Trophoblast cell (in vitro differentiated cells and primary cell): ENCODE measurements at regions not wholly inside any gene's neighbourhood (a gene's known extent, or its start where the extent isn't known, plus 50 kb on each side); places are given as distances from the start of the nearest gene placed in this dataset.
"Not testable (repeated sequence)": the region's sequence is repeated elsewhere in the genome, so short reads cannot be mapped to it uniquely, and the experiment has no call there.

Experiments
- DNase-seq, 2 donors: peaks; one replicate each; pipeline ENCODE4 v3.0.0-alpha.2; 2016
- H2AFZ ChIP-seq: 2 replicates; pipeline ENCODE4 v1.6.1; 2013; ENCODE audit warnings: low read length, moderate library complexity, mild to moderate bottlenecking; ENCODE audit not compliant: insufficient read depth, poor library complexity
- H2AK5ac ChIP-seq: 2 replicates; pipeline ENCODE4 v1.6.1; 2013; ENCODE audit warnings: mild to moderate bottlenecking, low read length
- H2BK120ac ChIP-seq: 2 replicates; pipeline ENCODE4 v1.6.1; 2013; ENCODE audit warnings: low read length, mild to moderate bottlenecking, moderate library complexity; ENCODE audit not compliant: insufficient read depth, poor library complexity
- H2BK12ac ChIP-seq: 2 replicates; pipeline ENCODE4 v1.6.1; 2013; ENCODE audit warnings: mild to moderate bottlenecking, low read length, moderate library complexity
- H2BK5ac ChIP-seq: 2 replicates; pipeline ENCODE4 v1.6.1; 2013; ENCODE audit warnings: low read length, low read depth, moderate library complexity, mild to moderate bottlenecking; ENCODE audit not compliant: poor library complexity
- H3K14ac ChIP-seq: 2 replicates; pipeline ENCODE4 v1.6.1; 2013; ENCODE audit warnings: mild to moderate bottlenecking, low read length
- H3K18ac ChIP-seq: 2 replicates; pipeline ENCODE4 v1.6.1; 2013; ENCODE audit warnings: mild to moderate bottlenecking, low read length
- H3K23ac ChIP-seq: 2 replicates; pipeline ENCODE4 v1.6.1; 2013; ENCODE audit warnings: low read length
- H3K27ac ChIP-seq: 2 replicates; pipeline ENCODE4 v1.5.1; 2013; ENCODE audit warnings: low read depth, mild to moderate bottlenecking, inconsistent platforms, low read length, moderate library complexity
- H3K27me3 ChIP-seq: 2 replicates; pipeline ENCODE4 v1.6.1; 2013; ENCODE audit warnings: inconsistent platforms, mild to moderate bottlenecking, low read length, moderate library complexity; ENCODE audit not compliant: insufficient read depth
- H3K36me3 ChIP-seq, 2 experiments: 1 replicate in 1 of 2; 2 replicates in 1 of 2; pipeline ENCODE4 v1.6.1; 2013; ENCODE audit warnings: low read length in 2 of 2, mild to moderate bottlenecking in 2 of 2, moderate library complexity in 1 of 2; ENCODE audit not compliant: insufficient read depth in 2 of 2, control insufficient read depth in 1 of 2
- H3K4ac ChIP-seq: 2 replicates; pipeline ENCODE4 v1.6.1; 2013; ENCODE audit warnings: low read depth, mild to moderate bottlenecking, low read length, moderate library complexity
- H3K4me1 ChIP-seq, 2 experiments: 1 replicate in 1 of 2; 2 replicates in 1 of 2; pipeline ENCODE4 v1.6.1; 2013; ENCODE audit warnings: low read length in 2 of 2, mild to moderate bottlenecking in 2 of 2, moderate library complexity in 1 of 2; ENCODE audit not compliant: insufficient read depth in 2 of 2, control insufficient read depth in 1 of 2
- H3K4me2 ChIP-seq: 2 replicates; pipeline ENCODE4 v1.6.1; 2013; ENCODE audit warnings: inconsistent platforms, mild to moderate bottlenecking, low read length, moderate library complexity
- H3K4me3 ChIP-seq: 2 replicates; pipeline ENCODE4 v1.5.1; 2013; ENCODE audit warnings: mild to moderate bottlenecking, low read depth, low read length, inconsistent platforms
- H3K79me1 ChIP-seq: one replicate; pipeline ENCODE4 v1.6.1; 2013; ENCODE audit warnings: low read length
- H3K79me2 ChIP-seq: 2 replicates; pipeline ENCODE4 v1.6.1; 2013; ENCODE audit warnings: low read length, mild to moderate bottlenecking; ENCODE audit not compliant: control insufficient read depth, insufficient read depth, poor library complexity
- H3K9ac ChIP-seq: 2 replicates; pipeline ENCODE4 v1.6.1; 2013; ENCODE audit warnings: mild to moderate bottlenecking, low read length
- H3K9me3 ChIP-seq: 2 replicates; pipeline ENCODE4 v1.6.1; 2013; ENCODE audit warnings: low read depth, mild to moderate bottlenecking, control low read depth, inconsistent platforms, low read length; ENCODE audit not compliant: insufficient read depth
- H4K12ac ChIP-seq: 2 replicates; pipeline ENCODE4 v1.6.1; 2013; ENCODE audit warnings: low read depth, mild to moderate bottlenecking, low read length, moderate library complexity
- H4K8ac ChIP-seq: 2 replicates; pipeline ENCODE4 v1.6.1; 2013; ENCODE audit warnings: low read depth, mild to moderate bottlenecking, low read length, moderate library complexity
- H4K91ac ChIP-seq: one replicate; pipeline ENCODE4 v1.6.1; 2013; ENCODE audit warnings: low read depth, mild to moderate bottlenecking, low read length, moderate library complexity
- WGBS: extraction: QIAGEN DNeasy Blood & Tissue Kit; methylation state at CpG from one replicate; pipeline ENCODE4 v1.1.7; 2013; ENCODE audit warnings: missing lambda C conversion rate; ENCODE audit not compliant: insufficient read length, insufficient coverage; ENCODE audit errors: extremely low coverage; 5-methylcytosine and 5-hydroxymethylcytosine counted together

DNA sequence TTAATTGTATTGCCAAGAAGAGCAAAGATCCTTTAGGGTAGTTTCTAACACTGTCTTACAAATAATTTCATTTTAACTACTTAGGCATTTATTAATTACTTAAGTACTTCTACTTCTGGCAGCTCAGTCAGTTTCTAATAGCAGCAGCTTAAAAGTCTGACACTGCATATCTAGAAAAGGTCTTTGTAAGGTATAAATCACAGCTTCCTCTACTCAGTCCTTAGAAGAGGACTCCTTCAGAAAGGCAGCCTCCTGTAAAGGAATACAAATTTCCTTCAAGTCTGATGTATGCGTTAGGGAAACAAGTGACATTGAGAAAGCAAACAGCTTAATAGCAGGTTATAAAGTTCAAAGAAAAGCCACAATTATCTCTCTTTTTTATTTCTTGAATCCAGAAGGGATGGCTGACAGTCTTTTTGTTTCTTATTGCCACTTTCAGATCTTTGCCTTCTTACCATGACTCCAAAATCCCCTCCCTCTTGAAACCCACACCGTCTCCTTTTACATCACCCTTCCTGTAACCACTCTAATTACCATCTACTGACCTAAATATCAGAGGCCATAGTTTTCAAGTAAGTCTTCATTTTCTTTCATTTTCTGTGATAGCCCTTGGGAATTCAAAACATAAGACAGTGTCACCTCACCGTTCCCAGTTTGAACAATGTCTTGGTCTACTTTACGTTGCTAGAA is 109.5 kb downstream of the CGGBP1 start:
- Histone ChIP-seq H3K27ac (no peak overlapping the region), H2BK5ac (no peak overlapping the region), H3K4me3 (no peak overlapping the region), H3K36me3 (no peaks in the 10 kb centered on the region), H3K23ac (no peak overlapping the region), H3K9ac (no peak overlapping the region), H3K14ac (no peak overlapping the region), H2AK5ac (no peak overlapping the region), H2BK120ac (no peak overlapping the region), H4K8ac (no peak overlapping the region), H3K4me2 (no peak overlapping the region), H3K4me1 (no peaks in the 10 kb centered on the region), H2AFZ (no peak overlapping the region), H3K9me3 (no peaks in the 10 kb centered on the region), H4K91ac (no peak overlapping the region), H3K27me3 (no peaks in the 10 kb centered on the region), H4K12ac (no peak overlapping the region), H3K18ac (no peak overlapping the region), H3K79me2 (no peaks in the 10 kb centered on the region), H3K4ac (no peak overlapping the region), H2BK12ac (no peak overlapping the region), H3K79me1 (no peaks in the 10 kb centered on the region)
- no CpG with 5 or more reads among the region's 4 CpGs for WGBS
- DNase-seq: no peak

DNA sequence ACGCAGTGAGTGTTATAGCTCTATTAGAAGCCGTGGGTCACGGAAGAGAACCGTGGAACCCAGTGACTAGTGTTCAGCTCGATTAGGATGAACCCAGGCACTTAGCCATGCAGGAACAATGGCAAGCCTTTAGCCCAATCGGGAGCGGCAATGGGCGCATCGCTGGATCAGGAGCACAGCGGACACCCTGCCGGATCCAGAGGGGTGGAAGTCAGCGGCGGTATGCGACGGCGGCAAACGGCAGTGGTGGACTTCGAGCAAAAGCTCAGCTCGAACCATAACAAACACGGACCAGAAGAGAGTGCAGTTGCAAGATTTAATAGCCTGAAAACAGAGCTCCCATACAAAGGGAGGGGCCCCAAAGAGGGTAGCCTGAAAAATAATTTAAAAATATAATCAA is 112.8 kb downstream of the CGGBP1 start:
- WGBS: no CpG with 5 or more reads among the region's 20 CpGs
- H3K14ac ChIP-seq, H3K4me1 ChIP-seq, H3K9me3 ChIP-seq, H2BK12ac ChIP-seq, DNase-seq, H3K4me2 ChIP-seq, H3K79me2 ChIP-seq, H3K27me3 ChIP-seq, H4K91ac ChIP-seq, H2AFZ ChIP-seq, H2AK5ac ChIP-seq, H3K18ac ChIP-seq, H4K8ac ChIP-seq, H3K27ac ChIP-seq, H4K12ac ChIP-seq, H3K4ac ChIP-seq, H3K23ac ChIP-seq, H3K79me1 ChIP-seq, H3K36me3 ChIP-seq, H2BK5ac ChIP-seq, H2BK120ac ChIP-seq, H3K4me3 ChIP-seq, H3K9ac ChIP-seq: not testable (repeated sequence)

DNA sequence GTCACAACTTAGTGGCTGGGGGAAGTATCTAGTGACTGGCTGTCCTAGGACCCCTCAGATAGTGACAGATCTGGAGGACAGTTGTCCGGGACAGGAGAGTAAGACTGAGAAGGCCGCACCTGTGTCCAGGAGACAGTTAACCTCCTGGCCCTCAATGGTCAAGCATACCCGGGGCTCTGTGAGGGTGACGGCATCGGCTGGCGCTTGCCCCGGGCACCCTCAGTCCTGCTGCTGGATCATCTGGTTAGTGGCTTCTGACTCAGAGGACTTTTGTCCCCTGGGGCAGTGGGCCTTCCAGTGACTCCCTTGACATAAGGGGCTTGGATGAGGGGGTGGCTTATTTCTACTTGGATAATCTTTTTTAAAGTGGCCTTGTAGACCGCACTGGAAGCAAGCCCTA is 116.5 kb downstream of the CGGBP1 start:
- H2AFZ ChIP-seq, H3K4me2 ChIP-seq, H4K91ac ChIP-seq, H3K27ac ChIP-seq, H3K4me3 ChIP-seq, H2AK5ac ChIP-seq, H3K23ac ChIP-seq, H3K18ac ChIP-seq, H2BK12ac ChIP-seq, H3K4me1 ChIP-seq, H3K4ac ChIP-seq, H4K12ac ChIP-seq, H3K14ac ChIP-seq, H2BK5ac ChIP-seq, H3K9me3 ChIP-seq, H2BK120ac ChIP-seq, H4K8ac ChIP-seq, H3K27me3 ChIP-seq, H3K79me2 ChIP-seq, H3K79me1 ChIP-seq, H3K36me3 ChIP-seq, H3K9ac ChIP-seq: not testable (repeated sequence)
- DNase-seq: peak in 1 of 2 donors; percentile 41
- no CpG with 5 or more reads among the region's 8 CpGs for WGBS

DNA sequence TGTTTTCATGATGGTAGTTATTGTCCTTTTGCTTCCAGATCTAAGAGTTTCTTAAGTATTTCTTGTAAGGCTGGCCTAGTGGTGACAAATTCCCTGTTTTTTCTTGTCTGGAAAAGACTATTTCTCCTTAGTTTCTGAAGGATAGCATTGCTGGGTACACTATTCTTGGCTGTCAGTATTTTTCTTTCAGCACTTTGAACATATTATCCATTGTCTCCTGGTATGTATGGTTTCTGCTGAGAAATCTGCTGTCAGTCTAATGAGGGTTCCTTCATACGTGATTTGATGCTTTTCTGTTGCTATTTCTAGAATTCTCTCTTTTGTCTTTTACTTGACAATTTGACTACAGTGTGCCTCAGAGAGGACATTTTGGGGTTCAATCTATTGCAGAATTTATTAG is 134.3 kb downstream of the CGGBP1 start:
- Histone ChIP-seq H2AFZ (no peak overlapping the region), H3K9ac (no peak overlapping the region), H2BK5ac (no peak overlapping the region), H3K18ac (no peak overlapping the region), H3K4me3 (no peak overlapping the region), H3K79me1 (no peaks in the 10 kb centered on the region), H2AK5ac (no peak overlapping the region), H3K36me3 (no peaks in the 10 kb centered on the region), H2BK120ac (no peak overlapping the region), H4K12ac (no peak overlapping the region), H4K8ac (no peak overlapping the region), H3K4me1 (no peaks in the 10 kb centered on the region), H3K14ac (no peak overlapping the region), H3K9me3 (peaks cover 4% of the 10 kb centered on the region), H3K4me2 (no peak overlapping the region), H2BK12ac (no peak overlapping the region), H3K23ac (no peak overlapping the region), H4K91ac (no peak overlapping the region), H3K27ac (no peak overlapping the region), H3K4ac (no peak overlapping the region), H3K79me2 (no peaks in the 10 kb centered on the region), H3K27me3 (no peaks in the 10 kb centered on the region)
- no CpG with 5 or more reads among the region's 1 CpG for WGBS
- no peak for DNase-seq
